ENCODE measurements at regions not wholly inside any gene's neighbourhood (a gene's known extent, or its start where the extent isn't known, plus 50 kb on each side); places are given as distances from the start of the nearest gene placed in this dataset.

DNA sequence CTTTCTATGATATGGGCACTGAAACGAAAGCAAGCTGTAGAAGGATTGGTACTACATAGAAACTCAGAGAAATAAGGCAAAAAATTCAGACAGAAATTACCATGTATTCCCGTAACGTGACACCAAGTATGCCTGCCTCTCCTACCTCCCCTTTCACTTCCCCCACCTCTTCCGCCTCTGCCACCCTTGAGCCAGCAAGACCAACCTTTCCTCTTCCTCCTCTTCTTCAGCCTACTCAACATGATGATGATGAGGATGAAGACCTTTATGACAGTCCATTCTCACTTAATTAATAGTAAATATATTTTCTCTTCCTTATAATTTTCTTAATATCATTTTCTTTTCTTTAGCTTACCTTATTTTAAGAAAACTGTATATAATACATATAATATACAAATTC, 188.1 kb upstream of the VGLL2 start:
- H3K27me3 Mint-ChIP-seq (ENCODE audit: low read depth): peaks cover 2% of the 10 kb centered on the region
- no peak overlapping the region for H2BK20ac ChIP-seq (ENCODE audit: low read depth, low read length, poor library complexity, severe bottlenecking)
- DNase-seq: no peak
- H3K56ac ChIP-seq (ENCODE audit: insufficient read length, low read depth, low read length): no peak overlapping the region
- no peak overlapping the region for H3K27ac Mint-ChIP-seq
- no peak overlapping the region for H4K91ac ChIP-seq (ENCODE audit: insufficient read length, low read depth, low read length)
- no peak overlapping the region for H2AK5ac ChIP-seq (ENCODE audit: insufficient read length, low read length)
- no peak overlapping the region for H4K8ac ChIP-seq (replicated peaks; ENCODE audit: insufficient read length, low read depth, low read length)
- no peaks in the 10 kb centered on the region for H3K36me3 Mint-ChIP-seq (ENCODE audit: insufficient read depth in 1 of 3, low read depth in 3 of 3)
- no peak overlapping the region for H3K4me2 ChIP-seq (ENCODE audit: insufficient read depth, insufficient read length, low read length)
- no peak overlapping the region for H2AFZ ChIP-seq (ENCODE audit: low read length)
- no peaks in the 10 kb centered on the region for H4K20me1 ChIP-seq (ENCODE audit: control insufficient read depth, insufficient read depth, insufficient read length)
- H3K27ac ChIP-seq (ENCODE audit: insufficient read length, low read depth, low read length): no peak overlapping the region
- H2BK15ac ChIP-seq (ENCODE audit: low read depth, low read length): no peak overlapping the region
- no peaks in the 10 kb centered on the region for H3K4me1 ChIP-seq (ENCODE audit: insufficient read depth, low read length)
- no peak overlapping the region for H2BK12ac ChIP-seq (ENCODE audit: insufficient read length, low read depth, low read length)
- H3K9me3 ChIP-seq (ENCODE audit: control insufficient read depth, low read depth, low read length): no peaks in the 10 kb centered on the region
- WGBS (ENCODE audit: extremely low coverage, insufficient read length, low lambda C conversion rate): no CpG with 5 or more reads among the region's 4 CpGs
- no peaks in the 10 kb centered on the region; a peak in 1 of 5 replicates for H3K9me3 Mint-ChIP-seq
- no peak overlapping the region for H2BK5ac ChIP-seq (ENCODE audit: insufficient read length, low read length)
- H3K23ac ChIP-seq (ENCODE audit: insufficient read length, low read depth, low read length): no peak overlapping the region
- no peaks in the 10 kb centered on the region for H3K27me3 ChIP-seq (ENCODE audit: insufficient read depth, low read length)
- no peaks in the 10 kb centered on the region for H3K79me1 ChIP-seq (ENCODE audit: insufficient read depth, low read depth, low read length, poor library complexity, severe bottlenecking)
- no peaks in the 10 kb centered on the region for H3K79me2 ChIP-seq (ENCODE audit: insufficient read depth, low read length)
- H3K4me1 Mint-ChIP-seq: peaks cover 13 to 21% of the 10 kb centered on the region in 2 experiments
- H3K23me2 ChIP-seq (ENCODE audit: insufficient read length, low read depth, low read length, poor library complexity, severe bottlenecking): no peaks in the 10 kb centered on the region
- no peak overlapping the region for H2BK120ac ChIP-seq (ENCODE audit: low read depth, low read length, poor library complexity, severe bottlenecking)
- TF ChIP-seq, protein P1, sequence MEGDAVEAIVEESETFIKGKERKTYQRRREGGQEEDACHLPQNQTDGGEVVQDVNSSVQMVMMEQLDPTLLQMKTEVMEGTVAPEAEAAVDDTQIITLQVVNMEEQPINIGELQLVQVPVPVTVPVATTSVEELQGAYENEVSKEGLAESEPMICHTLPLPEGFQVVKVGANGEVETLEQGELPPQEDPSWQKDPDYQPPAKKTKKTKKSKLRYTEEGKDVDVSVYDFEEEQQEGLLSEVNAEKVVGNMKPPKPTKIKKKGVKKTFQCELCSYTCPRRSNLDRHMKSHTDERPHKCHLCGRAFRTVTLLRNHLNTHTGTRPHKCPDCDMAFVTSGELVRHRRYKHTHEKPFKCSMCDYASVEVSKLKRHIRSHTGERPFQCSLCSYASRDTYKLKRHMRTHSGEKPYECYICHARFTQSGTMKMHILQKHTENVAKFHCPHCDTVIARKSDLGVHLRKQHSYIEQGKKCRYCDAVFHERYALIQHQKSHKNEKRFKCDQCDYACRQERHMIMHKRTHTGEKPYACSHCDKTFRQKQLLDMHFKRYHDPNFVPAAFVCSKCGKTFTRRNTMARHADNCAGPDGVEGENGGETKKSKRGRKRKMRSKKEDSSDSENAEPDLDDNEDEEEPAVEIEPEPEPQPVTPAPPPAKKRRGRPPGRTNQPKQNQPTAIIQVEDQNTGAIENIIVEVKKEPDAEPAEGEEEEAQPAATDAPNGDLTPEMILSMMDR (conservative IDR thresholded peaks at IDR 0.05): no peak
- H3K18ac ChIP-seq (ENCODE audit: insufficient read length, low read depth, low read length): no peak overlapping the region
- no peak overlapping the region for H4K5ac ChIP-seq (ENCODE audit: insufficient read length, low read depth, low read length)
- no peak overlapping the region for H3T11ph ChIP-seq (ENCODE audit: low read length)
- no peak overlapping the region for H3K4me3 Mint-ChIP-seq
- H3K9ac ChIP-seq (ENCODE audit: extremely low read depth, insufficient read length, low read length): no peak overlapping the region
- no peak overlapping the region for H3K4ac ChIP-seq (ENCODE audit: low read depth, low read length)
- H3K14ac ChIP-seq (ENCODE audit: insufficient read depth, low read length): no peak overlapping the region
